T-helper 1 cell treated with Interleukin-12 subunit alpha and Interleukin-12 subunit beta and Interleukin-4 antibody, amounts not matched to agents 30 ng/mL and 1 ng/mL, for 36 hours (primary cell): ENCODE measurements at regions not wholly inside any gene's neighbourhood (a gene's known extent, or its start where the extent isn't known, plus 50 kb on each side); places are given as distances from the start of the nearest gene placed in this dataset.

Experiments used
- intact Hi-C: fragments of 100-400 bp; cut with micrococcal nuclease; formaldehyde crosslinking; loops from one replicate; pipeline ENCODE4 v1.15.1; 2024

GRCh38 chr16:62177351-62178203 lies 141.3 kb upstream of the CDH8 start:
- intact Hi-C loops, result no loop called here

- intact Hi-C loops, result no loop called here
Observed at GRCh38 chr16:62170642-62171041, 134.4 kb upstream of the CDH8 start.

GRCh38 chr16:62167551-62167950 lies 131.3 kb upstream of the CDH8 start:
- intact Hi-C loops, result loop anchor here (10.0 kb wide), 1 partner anchor 63 kb away; no protein-coding TSS in a partner anchor

GRCh38 chr16:62157544-62157943 lies 121.3 kb upstream of the CDH8 start:
- intact Hi-C loops, result no loop called here

- intact Hi-C loops, result no loop called here
Observed at GRCh38 chr16:62156971-62157370, 120.7 kb upstream of the CDH8 start.

- intact Hi-C loops, result no loop called here
Observed at GRCh38 chr16:62149631-62150030, 113.4 kb upstream of the CDH8 start.

GRCh38 chr16:62137996-62138395 lies 101.8 kb upstream of the CDH8 start:
- intact Hi-C loops, result no loop called here

- intact Hi-C loops, result no loop called here
Observed at GRCh38 chr16:62135911-62136310, 99.7 kb upstream of the CDH8 start.

- intact Hi-C loops, result no loop called here
Observed at GRCh38 chr16:62135446-62135845, 99.2 kb upstream of the CDH8 start.

- intact Hi-C loops, result no loop called here
Observed at GRCh38 chr16:62130101-62130500, 93.9 kb upstream of the CDH8 start.

GRCh38 chr16:62105244-62105643 lies 69.0 kb upstream of the CDH8 start:
- intact Hi-C loops, result loop anchor here (10.0 kb wide), 1 partner anchor 60 kb away; no protein-coding TSS in a partner anchor

GRCh38 chr16:62102588-62102987 lies 66.3 kb upstream of the CDH8 start:
- intact Hi-C loops, result loop anchor here (10.0 kb wide), 1 partner anchor 62 kb away; no protein-coding TSS in a partner anchor

GRCh38 chr16:62100651-62101050 lies 64.4 kb upstream of the CDH8 start:
- intact Hi-C loops, result loop anchor here (10.0 kb wide), 1 partner anchor 64 kb away; no protein-coding TSS in a partner anchor

GRCh38 chr16:62089715-62090114 lies 53.5 kb upstream of the CDH8 start:
- intact Hi-C loops, result no loop called here

GRCh38 chr16:62088731-62089410 lies 52.6 kb upstream of the CDH8 start:
- intact Hi-C loops, result no loop called here
